GM12892 (cell line): ENCODE measurements at regions not wholly inside any gene's neighbourhood (a gene's known extent, or its start where the extent isn't known, plus 50 kb on each side); places are given as distances from the start of the nearest gene placed in this dataset.

Experiments used
- POLR2A ChIP-seq: IDR thresholded peaks from 2 replicates; pipeline ENCODE4 v1.6.1; 2011; ENCODE audit warnings: low read depth, low read length, control low read depth
- POLR2AphosphoS5 ChIP-seq: IDR thresholded peaks from 2 replicates; pipeline ENCODE4 v1.6.1; 2011; ENCODE audit warnings: low read depth, low read length, control low read depth

DNA sequence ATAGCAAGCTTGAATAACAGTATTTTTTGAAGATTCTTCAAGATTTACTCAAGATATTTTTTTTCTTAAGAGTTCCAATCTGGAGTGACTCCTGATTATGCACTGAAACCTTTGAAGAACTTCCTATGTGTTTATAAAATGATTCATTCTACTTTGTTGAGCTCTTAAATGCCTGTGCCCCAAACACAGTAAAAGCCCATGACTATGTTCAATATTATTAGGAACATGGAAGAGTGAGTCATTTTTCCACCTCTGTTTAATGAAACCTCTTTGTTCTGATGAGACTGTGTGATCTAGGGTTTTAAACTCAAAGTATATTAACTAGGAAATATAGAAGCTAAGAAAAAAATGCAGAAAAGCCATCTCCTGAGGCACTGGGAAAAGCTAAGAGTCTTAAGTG lies 415.0 kb upstream of the FBXO33 start:
- no peak for TF ChIP-seq POLR2A
- TF ChIP-seq POLR2AphosphoS5: no peak
